Keratinocyte (primary cell): ENCODE measurements at regions not wholly inside any gene's neighbourhood (a gene's known extent, or its start where the extent isn't known, plus 50 kb on each side); places are given as distances from the start of the nearest gene placed in this dataset.

Source experiments
- DNase-seq: peaks from one replicate; pipeline ENCODE4 v3.0.0-alpha.2; 2011; ENCODE audit warnings: low read depth, missing footprints, low spot score
- FAIRE-seq: peaks from 2 replicates; lab custom pipeline; 2011; peaks lifted over from hg19 to GRCh38; lab: Jason Lieb, UNC
- H2AFZ ChIP-seq: 2 replicates; pipeline ENCODE4 v1.6.0; 2012; ENCODE audit warnings: low read length, control low read depth, inconsistent platforms; ENCODE audit not compliant: control insufficient read depth
- H3K27ac ChIP-seq: 2 replicates; pipeline ENCODE4 v1.5.1; 2011; ENCODE audit warnings: low read length; ENCODE audit not compliant: control insufficient read depth, insufficient read depth
- H3K27me3 ChIP-seq: 3 replicates; pipeline ENCODE4 v1.6.0; 2011; ENCODE audit warnings: low read length; ENCODE audit not compliant: control insufficient read depth, insufficient read depth; ENCODE audit errors: extremely low read depth
- H3K36me3 ChIP-seq, 2 experiments: 2 replicates in 1 of 2; 3 replicates in 1 of 2; pipeline ENCODE4 v1.5.1; 2011; ENCODE audit warnings: low read length in 2 of 2, mild to moderate bottlenecking in 1 of 2; ENCODE audit not compliant: control insufficient read depth in 2 of 2, insufficient read depth in 2 of 2; ENCODE audit errors: extremely low read depth in 1 of 2
- H3K4me1 ChIP-seq: 3 replicates; pipeline ENCODE4 v1.5.1; 2011; ENCODE audit warnings: low read length; ENCODE audit not compliant: control insufficient read depth, insufficient read depth; ENCODE audit errors: extremely low read depth
- H3K4me2 ChIP-seq: 3 replicates; pipeline ENCODE4 v1.6.0; 2011; ENCODE audit warnings: low read depth, low read length; ENCODE audit not compliant: control insufficient read depth, insufficient read depth; ENCODE audit errors: extremely low read depth
- H3K4me3 ChIP-seq, 3 experiments: fragments of 200-600 bp in 1 of 3; sonication (generic) in 1 of 3; 2 replicates in 2 of 3; 3 replicates in 1 of 3; pipeline ENCODE4 v1.5.1; 2011 to 2016; ENCODE audit warnings: low read length in 3 of 3, mild to moderate bottlenecking in 3 of 3, control low read depth in 2 of 3, inconsistent platforms in 1 of 3, low read depth in 1 of 3, mixed read lengths in 1 of 3, mixed run types in 1 of 3, moderate library complexity in 1 of 3; ENCODE audit not compliant: control insufficient read depth in 2 of 3, insufficient read depth in 2 of 3; ENCODE audit errors: extremely low read depth in 1 of 3
- H3K79me2 ChIP-seq: 2 replicates; pipeline ENCODE4 v1.6.0; 2012; ENCODE audit warnings: low read length; ENCODE audit not compliant: control insufficient read depth, insufficient read depth
- H3K9ac ChIP-seq: 3 replicates; pipeline ENCODE4 v1.6.0; 2011; ENCODE audit warnings: low read length; ENCODE audit not compliant: control insufficient read depth, insufficient read depth; ENCODE audit errors: extremely low read depth
- H3K9me1 ChIP-seq: 3 replicates; pipeline ENCODE4 v1.6.0; 2011; ENCODE audit warnings: low read length; ENCODE audit not compliant: control insufficient read depth, insufficient read depth; ENCODE audit errors: extremely low read depth
- H3K9me3 ChIP-seq: 2 replicates; pipeline ENCODE4 v1.5.1; 2012; ENCODE audit warnings: low read depth, low read length; ENCODE audit not compliant: control insufficient read depth
- H4K20me1 ChIP-seq: 3 replicates; pipeline ENCODE4 v1.6.0; 2011; ENCODE audit warnings: low read length; ENCODE audit not compliant: control insufficient read depth, insufficient read depth; ENCODE audit errors: extremely low read depth
- EZH2 ChIP-seq: IDR thresholded peaks from one replicate; pipeline ENCODE4 v1.6.1; 2012; ENCODE audit warnings: inconsistent platforms, mild to moderate bottlenecking, low read length, moderate library complexity
- dilution Hi-C: fragments of 300-500 bp; cut with MboI; formaldehyde crosslinking; loops from one replicate; pipeline ENCODE4 v1.7.0; 2020; ENCODE audit warnings: low sequenced_read_pairs; ENCODE audit not compliant: extremely low pct_ligation_motif_present
- TF ChIP-seq, protein P1 (sequence below), 3 experiments: IDR thresholded peaks in 1 of 3; conservative IDR thresholded peaks in 1 of 3; optimal IDR thresholded peaks in 1 of 3; 2 replicates in 2 of 3; 3 replicates in 1 of 3; pipeline versions ENCODE3 to v1.5.1; 2011; ENCODE audit warnings: low read length in 3 of 3, mild to moderate bottlenecking in 3 of 3, moderate library complexity in 2 of 3, control low read depth in 1 of 3, inconsistent platforms in 1 of 3; ENCODE audit not compliant: insufficient read depth in 2 of 3; ENCODE audit errors: extremely low read depth in 1 of 3

DNA sequence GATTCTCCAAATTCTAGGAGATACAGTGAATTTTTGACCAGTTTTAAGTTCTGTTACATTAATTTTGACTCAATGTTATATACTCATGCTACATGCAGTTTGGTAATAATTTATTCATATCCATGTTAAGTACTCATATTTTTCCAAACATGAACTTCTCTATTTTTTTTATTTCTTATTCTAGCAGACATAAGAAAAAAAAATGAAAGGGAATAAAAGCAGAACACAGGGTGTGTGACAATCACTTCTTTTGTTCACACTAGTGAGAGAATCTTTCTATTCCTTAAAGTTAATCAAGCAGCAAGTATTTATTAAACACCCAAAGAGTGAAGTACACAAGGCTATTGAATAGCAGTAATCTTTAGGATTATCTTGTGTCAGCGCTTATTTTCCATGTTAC, 171.1 kb upstream of the ATP2B1 start:
- no peaks in the 10 kb centered on the region for H3K36me3 ChIP-seq
- FAIRE-seq (no peak), DNase-seq (no peak)
- TF ChIP-seq, protein P1, sequence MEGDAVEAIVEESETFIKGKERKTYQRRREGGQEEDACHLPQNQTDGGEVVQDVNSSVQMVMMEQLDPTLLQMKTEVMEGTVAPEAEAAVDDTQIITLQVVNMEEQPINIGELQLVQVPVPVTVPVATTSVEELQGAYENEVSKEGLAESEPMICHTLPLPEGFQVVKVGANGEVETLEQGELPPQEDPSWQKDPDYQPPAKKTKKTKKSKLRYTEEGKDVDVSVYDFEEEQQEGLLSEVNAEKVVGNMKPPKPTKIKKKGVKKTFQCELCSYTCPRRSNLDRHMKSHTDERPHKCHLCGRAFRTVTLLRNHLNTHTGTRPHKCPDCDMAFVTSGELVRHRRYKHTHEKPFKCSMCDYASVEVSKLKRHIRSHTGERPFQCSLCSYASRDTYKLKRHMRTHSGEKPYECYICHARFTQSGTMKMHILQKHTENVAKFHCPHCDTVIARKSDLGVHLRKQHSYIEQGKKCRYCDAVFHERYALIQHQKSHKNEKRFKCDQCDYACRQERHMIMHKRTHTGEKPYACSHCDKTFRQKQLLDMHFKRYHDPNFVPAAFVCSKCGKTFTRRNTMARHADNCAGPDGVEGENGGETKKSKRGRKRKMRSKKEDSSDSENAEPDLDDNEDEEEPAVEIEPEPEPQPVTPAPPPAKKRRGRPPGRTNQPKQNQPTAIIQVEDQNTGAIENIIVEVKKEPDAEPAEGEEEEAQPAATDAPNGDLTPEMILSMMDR (optimal IDR thresholded peaks at IDR 0.05 in 1 of 3, IDR thresholded peaks at IDR 0.05 in 1 of 3, conservative IDR thresholded peaks at IDR 0.05 in 1 of 3; ENCODE audit: extremely low read depth in 1 of 3, insufficient read depth in 2 of 3, low read length in 3 of 3): no peak
- no peak for TF ChIP-seq EZH2
- no peaks in the 10 kb centered on the region for H3K9me1 ChIP-seq
- no peak overlapping the region for H3K4me3 ChIP-seq
- H3K27me3 ChIP-seq: no peaks in the 10 kb centered on the region
- no peak overlapping the region for H3K4me2 ChIP-seq
- no peaks in the 10 kb centered on the region for H3K9me3 ChIP-seq
- H2AFZ ChIP-seq: no peak overlapping the region
- H3K79me2 ChIP-seq: no peaks in the 10 kb centered on the region
- no peak overlapping the region for H3K9ac ChIP-seq
- dilution Hi-C loops: no loop called here
- no peaks in the 10 kb centered on the region for H3K4me1 ChIP-seq
- H4K20me1 ChIP-seq: no peaks in the 10 kb centered on the region
- H3K27ac ChIP-seq: no peak overlapping the region

DNA sequence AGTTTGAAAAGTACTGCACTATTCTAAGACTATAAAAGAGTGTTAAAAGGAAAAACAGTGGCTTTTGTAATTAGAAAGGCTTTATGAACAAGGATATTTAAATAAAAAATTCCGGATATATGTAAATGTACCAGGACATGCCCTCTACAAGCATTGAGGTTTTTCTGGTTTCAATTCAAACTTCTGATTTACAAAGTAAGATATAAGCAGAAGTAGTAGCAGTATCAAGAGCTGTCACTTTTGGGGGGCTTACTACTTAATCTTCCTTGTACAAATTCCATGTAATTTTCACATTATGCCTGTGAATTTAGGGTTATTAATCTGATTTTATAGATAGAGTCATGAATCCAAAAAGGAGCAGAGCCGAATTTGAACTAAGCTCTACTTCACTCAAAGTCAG, 170.3 kb upstream of the ATP2B1 start:
- Histone ChIP-seq H3K4me3 (no peak overlapping the region), H3K27me3 (no peaks in the 10 kb centered on the region), H3K36me3 (no peaks in the 10 kb centered on the region), H3K9ac (no peak overlapping the region), H3K9me3 (no peaks in the 10 kb centered on the region), H3K27ac (no peak overlapping the region), H3K79me2 (no peaks in the 10 kb centered on the region), H3K9me1 (no peaks in the 10 kb centered on the region), H2AFZ (no peak overlapping the region), H3K4me1 (no peaks in the 10 kb centered on the region), H3K4me2 (no peak overlapping the region), H4K20me1 (no peaks in the 10 kb centered on the region)
- DNase-seq (no peak), FAIRE-seq (no peak)
- dilution Hi-C loops: no loop called here
- TF ChIP-seq, protein P1 (optimal IDR thresholded peaks at IDR 0.05 in 1 of 3, IDR thresholded peaks at IDR 0.05 in 1 of 3, conservative IDR thresholded peaks at IDR 0.05 in 1 of 3; ENCODE audit: extremely low read depth in 1 of 3, insufficient read depth in 2 of 3, low read length in 3 of 3): no peak
- TF ChIP-seq EZH2: no peak
